COLO829 (cell line): ENCODE measurements at regions not wholly inside any gene's neighbourhood (a gene's known extent, or its start where the extent isn't known, plus 50 kb on each side); places are given as distances from the start of the nearest gene placed in this dataset.

Source experiments
- DNase-seq: peaks from one replicate; pipeline ENCODE4 v3.0.0; 2012; ENCODE audit warnings: low spot score

- no peak for DNase-seq
These were observed 447.0 kb upstream of the CDH4 start for GRCh38 chr20:60804918-60805630.

GRCh38 chr20:60806354-60806753 is 445.7 kb upstream of the CDH4 start:
- no peak for DNase-seq

GRCh38 chr20:60806824-60807223 is 445.2 kb upstream of the CDH4 start:
- DNase-seq, result no peak

- DNase-seq, result no peak
These were observed 443.9 kb upstream of the CDH4 start for GRCh38 chr20:60808003-60808672.

- no peak for DNase-seq
These were observed 443.4 kb upstream of the CDH4 start for GRCh38 chr20:60808701-60809100.

GRCh38 chr20:60810561-60810960 is 441.5 kb upstream of the CDH4 start:
- DNase-seq, result no peak

GRCh38 chr20:60812561-60812960 is 439.5 kb upstream of the CDH4 start:
- no peak for DNase-seq

- no peak for DNase-seq
These were observed 439.0 kb upstream of the CDH4 start for GRCh38 chr20:60813066-60813465.

GRCh38 chr20:60815656-60816055 is 436.4 kb upstream of the CDH4 start:
- DNase-seq, result no peak

GRCh38 chr20:60816901-60817300 is 435.2 kb upstream of the CDH4 start:
- no peak for DNase-seq

- DNase-seq, result no peak
These were observed 434.2 kb upstream of the CDH4 start for GRCh38 chr20:60817891-60818290.

GRCh38 chr20:60819511-60819910 is 432.6 kb upstream of the CDH4 start:
- DNase-seq, result no peak

GRCh38 chr20:60820149-60820548 is 431.9 kb upstream of the CDH4 start:
- DNase-seq, result no peak

- DNase-seq, result no peak
These were observed 431.1 kb upstream of the CDH4 start for GRCh38 chr20:60820918-60821317.

- DNase-seq, result no peak
These were observed 429.1 kb upstream of the CDH4 start for GRCh38 chr20:60822699-60823607.

- no peak for DNase-seq
These were observed 416.2 kb upstream of the CDH4 start for GRCh38 chr20:60835876-60836275.

- no peak for DNase-seq
These were observed 414.8 kb upstream of the CDH4 start for GRCh38 chr20:60837173-60837770.

GRCh38 chr20:60838297-60838696 is 413.8 kb upstream of the CDH4 start:
- DNase-seq, result no peak

- no peak for DNase-seq
These were observed 411.1 kb upstream of the CDH4 start for GRCh38 chr20:60840971-60841370.

- DNase-seq, result no peak
These were observed 406.9 kb upstream of the CDH4 start for GRCh38 chr20:60845146-60845545.

GRCh38 chr20:60851826-60852704 is 400.0 kb upstream of the CDH4 start:
- DNase-seq, result no peak
